ENCODE measurements at regions not wholly inside any gene's neighbourhood (a gene's known extent, or its start where the extent isn't known, plus 50 kb on each side); places are given as distances from the start of the nearest gene placed in this dataset.

GRCh38 chr3:14019459-14019858, 105.2 kb downstream of the CHCHD4 start:
- TF ChIP-seq CTCF (IDR thresholded peaks at IDR 0.05) (no peak), POLR2A (IDR thresholded peaks at IDR 0.05) (no peak)

All from breast epithelium (tissue), 3 donors.